SK-N-SH treated with all-trans-retinoic acid at 6 μM for 48 hours (cell line): ENCODE measurements at regions not wholly inside any gene's neighbourhood (a gene's known extent, or its start where the extent isn't known, plus 50 kb on each side); places are given as distances from the start of the nearest gene placed in this dataset.

Experiments used
- ATAC-seq: fragments of 200-7000 bp; cut with Tn5 transposase; 3 replicates; pipeline ENCODE4 v1.9.1; 2020; ENCODE audit warnings: mild to moderate bottlenecking, moderate library complexity
- ARNTL ChIP-seq: fragments of 450-650 bp; formaldehyde crosslinking; IDR thresholded peaks from 2 replicates; pipeline ENCODE4 v1.5.0; 2020; ENCODE audit warnings: low read depth, mild to moderate bottlenecking, moderate library complexity, borderline replicate concordance
- BACH2 ChIP-seq: fragments of 250-450 bp; sonication (Bioruptor Pico); IDR thresholded peaks from 2 replicates; pipeline ENCODE4 v1.9.0; 2021; ENCODE audit warnings: mild to moderate bottlenecking, borderline replicate concordance
- CSDC2 ChIP-seq: fragments of 250-450 bp; sonication (Bioruptor Pico); IDR thresholded peaks from 2 replicates; pipeline ENCODE4 v1.5.0; 2020; ENCODE audit warnings: mild to moderate bottlenecking, moderate library complexity
- CSRNP3 ChIP-seq: fragments of 250-450 bp; sonication (Bioruptor Pico); IDR thresholded peaks from 2 replicates; pipeline ENCODE4 v1.5.1; 2021; ENCODE audit warnings: mild to moderate bottlenecking, moderate library complexity
- ESRRG ChIP-seq: fragments of 250-450 bp; sonication (Bioruptor Pico); IDR thresholded peaks from 2 replicates; pipeline ENCODE4 v1.6.1; 2021; ENCODE audit warnings: mild to moderate bottlenecking
- GLIS3 ChIP-seq: fragments of 250-450 bp; sonication (Bioruptor Pico); IDR thresholded peaks from 2 replicates; pipeline ENCODE4 v1.5.0; 2020; ENCODE audit warnings: mild to moderate bottlenecking, moderate library complexity
- ISL1 ChIP-seq: fragments of 250-450 bp; sonication (Bioruptor Pico); IDR thresholded peaks from 2 replicates; pipeline ENCODE4 v2.1.2; 2022; ENCODE audit warnings: mild to moderate bottlenecking, moderate library complexity
- PATZ1 ChIP-seq: fragments of 250-450 bp; sonication (Bioruptor Pico); IDR thresholded peaks from 2 replicates; pipeline ENCODE4 v1.8.0; 2020; ENCODE audit warnings: mild to moderate bottlenecking, moderate library complexity, borderline replicate concordance
- POU6F1 ChIP-seq: fragments of 250-450 bp; sonication (Bioruptor Pico); IDR thresholded peaks from 2 replicates; pipeline ENCODE4 v1.8.0; 2021; ENCODE audit warnings: low read depth, mild to moderate bottlenecking, moderate library complexity, borderline replicate concordance
- SNAI2 ChIP-seq: fragments of 250-450 bp; sonication (Bioruptor Pico); IDR thresholded peaks from 2 replicates; pipeline ENCODE4 v1.5.0; 2020; ENCODE audit warnings: mild to moderate bottlenecking, moderate library complexity
- TCF4 ChIP-seq: fragments of 250-450 bp; sonication (Bioruptor Pico); IDR thresholded peaks from 2 replicates; pipeline ENCODE4 v1.8.0; 2021; ENCODE audit warnings: mild to moderate bottlenecking, moderate library complexity, borderline replicate concordance
- TOX ChIP-seq: fragments of 250-450 bp; sonication (Bioruptor Pico); IDR thresholded peaks from 2 replicates; pipeline ENCODE4 v1.8.0; 2021; ENCODE audit warnings: mild to moderate bottlenecking, moderate library complexity, borderline replicate concordance
- TSHZ2 ChIP-seq: fragments of 250-450 bp; sonication (Bioruptor Pico); IDR thresholded peaks from 2 replicates; pipeline ENCODE4 v1.5.0; 2020; ENCODE audit warnings: mild to moderate bottlenecking, moderate library complexity
- ZC3H10 ChIP-seq: fragments of 250-450 bp; sonication (Bioruptor Pico); IDR thresholded peaks from 2 replicates; pipeline ENCODE4 v1.5.1; 2021; ENCODE audit warnings: mild to moderate bottlenecking, moderate library complexity
- ZFP3 ChIP-seq: fragments of 250-450 bp; sonication (Bioruptor Pico); IDR thresholded peaks from 2 replicates; pipeline ENCODE4 v1.5.0; 2020; ENCODE audit warnings: mild to moderate bottlenecking, moderate library complexity
- ZNF565 ChIP-seq: fragments of 450-650 bp; formaldehyde crosslinking; conservative IDR thresholded peaks from 2 replicates; pipeline ENCODE4 v1.5.0; 2020; ENCODE audit warnings: low read depth, mild to moderate bottlenecking, moderate library complexity
- ZNF70 ChIP-seq: fragments of 450-650 bp; formaldehyde crosslinking; IDR thresholded peaks from 2 replicates; pipeline ENCODE4 v1.5.0; 2020; ENCODE audit warnings: mild to moderate bottlenecking, moderate library complexity
- ZNF8 ChIP-seq: fragments of 450-650 bp; formaldehyde crosslinking; IDR thresholded peaks from 2 replicates; pipeline ENCODE4 v1.5.0; 2020; ENCODE audit warnings: mild to moderate bottlenecking, moderate library complexity

- TF ChIP-seq POU6F1: no peak
- no peak for TF ChIP-seq ZC3H10 (CRISPR knock-in tag)
- TF ChIP-seq ZNF8: no peak
- no peak for TF ChIP-seq TSHZ2
- TF ChIP-seq ESRRG (CRISPR knock-in tag): no peak
- no peak for TF ChIP-seq ZFP3 (CRISPR knock-in tag)
Measured at GRCh38 chr3:28758115-28758514, 409.5 kb upstream of the AZI2 start (continued).

- no peak for ATAC-seq
- TF ChIP-seq PATZ1 (CRISPR knock-in tag) (no peak), POU6F1 (no peak), GLIS3 (CRISPR knock-in tag) (no peak), ARNTL (CRISPR knock-in tag) (no peak), ZNF8 (no peak), ISL1 (CRISPR knock-in tag) (no peak), BACH2 (CRISPR knock-in tag) (no peak), CSRNP3 (CRISPR knock-in tag) (no peak), SNAI2 (CRISPR knock-in tag) (no peak), TOX (CRISPR knock-in tag) (no peak), TSHZ2 (no peak), ZNF70 (CRISPR knock-in tag) (no peak), ZNF565 (CRISPR knock-in tag) (no peak), TCF4 (no peak)
Measured at GRCh38 chr3:28761375-28761774, 412.8 kb upstream of the AZI2 start.

- no peak for ATAC-seq
- no peak for TF ChIP-seq BACH2 (CRISPR knock-in tag)
- TF ChIP-seq TSHZ2: no peak
- TF ChIP-seq ZNF70 (CRISPR knock-in tag): no peak
- no peak for TF ChIP-seq CSDC2
Measured at GRCh38 chr3:28765194-28765593, 416.6 kb upstream of the AZI2 start.
